ENCODE measurements at regions not wholly inside any gene's neighbourhood (a gene's known extent, or its start where the extent isn't known, plus 50 kb on each side); places are given as distances from the start of the nearest gene placed in this dataset.

DNA sequence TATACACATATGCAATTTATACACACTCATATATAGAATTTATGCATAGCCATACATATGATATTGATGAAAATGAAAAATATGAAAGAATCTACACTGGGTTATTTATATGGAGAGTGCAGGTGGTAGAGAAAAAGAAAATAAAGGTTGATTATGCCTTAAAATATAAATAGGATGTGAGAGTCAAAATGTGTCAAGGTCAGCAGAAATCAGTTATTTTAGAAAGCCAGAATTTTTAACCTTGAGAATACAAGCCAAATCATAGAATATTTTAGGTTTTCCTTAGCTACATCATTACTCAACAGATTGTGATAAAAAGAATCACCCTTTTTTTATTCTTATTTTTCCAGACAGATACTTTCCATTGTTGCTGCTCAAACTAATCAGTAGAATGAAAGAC lies 146.2 kb downstream of the SLC6A15 start:
- Histone ChIP-seq H3K27me3 (ENCODE audit: control insufficient read depth, insufficient read depth, low read length) (no peaks in the 10 kb centered on the region), H3K9me3 (ENCODE audit: control insufficient read depth in 2 of 3, insufficient read depth in 1 of 3, low read length in 3 of 3) (no peaks in the 10 kb centered on the region), H3K4me3 (ENCODE audit: low read length in 3 of 3) (no peak overlapping the region), H3K4me1 (ENCODE audit: control insufficient read depth in 2 of 3, insufficient read depth in 2 of 3, low read depth in 1 of 3, low read length in 3 of 3) (no peaks in the 10 kb centered on the region), H3K36me3 (ENCODE audit: control insufficient read depth in 2 of 3, insufficient read depth in 3 of 3, low read length in 3 of 3) (no peaks in the 10 kb centered on the region), H3K27ac (ENCODE audit: low read depth in 2 of 2, low read length in 2 of 2) (no peak overlapping the region), H3K9ac (ENCODE audit: low read length in 3 of 3) (no peak overlapping the region)
- intact Hi-C loops (cut with DNase I), result no loop called here
- DNase-seq, result no peak
- TF ChIP-seq, protein P1, sequence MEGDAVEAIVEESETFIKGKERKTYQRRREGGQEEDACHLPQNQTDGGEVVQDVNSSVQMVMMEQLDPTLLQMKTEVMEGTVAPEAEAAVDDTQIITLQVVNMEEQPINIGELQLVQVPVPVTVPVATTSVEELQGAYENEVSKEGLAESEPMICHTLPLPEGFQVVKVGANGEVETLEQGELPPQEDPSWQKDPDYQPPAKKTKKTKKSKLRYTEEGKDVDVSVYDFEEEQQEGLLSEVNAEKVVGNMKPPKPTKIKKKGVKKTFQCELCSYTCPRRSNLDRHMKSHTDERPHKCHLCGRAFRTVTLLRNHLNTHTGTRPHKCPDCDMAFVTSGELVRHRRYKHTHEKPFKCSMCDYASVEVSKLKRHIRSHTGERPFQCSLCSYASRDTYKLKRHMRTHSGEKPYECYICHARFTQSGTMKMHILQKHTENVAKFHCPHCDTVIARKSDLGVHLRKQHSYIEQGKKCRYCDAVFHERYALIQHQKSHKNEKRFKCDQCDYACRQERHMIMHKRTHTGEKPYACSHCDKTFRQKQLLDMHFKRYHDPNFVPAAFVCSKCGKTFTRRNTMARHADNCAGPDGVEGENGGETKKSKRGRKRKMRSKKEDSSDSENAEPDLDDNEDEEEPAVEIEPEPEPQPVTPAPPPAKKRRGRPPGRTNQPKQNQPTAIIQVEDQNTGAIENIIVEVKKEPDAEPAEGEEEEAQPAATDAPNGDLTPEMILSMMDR (IDR thresholded peaks at IDR 0.05; ENCODE audit: borderline replicate concordance, extremely low read depth, insufficient read depth), result no peak
- no peak for FAIRE-seq

DNA sequence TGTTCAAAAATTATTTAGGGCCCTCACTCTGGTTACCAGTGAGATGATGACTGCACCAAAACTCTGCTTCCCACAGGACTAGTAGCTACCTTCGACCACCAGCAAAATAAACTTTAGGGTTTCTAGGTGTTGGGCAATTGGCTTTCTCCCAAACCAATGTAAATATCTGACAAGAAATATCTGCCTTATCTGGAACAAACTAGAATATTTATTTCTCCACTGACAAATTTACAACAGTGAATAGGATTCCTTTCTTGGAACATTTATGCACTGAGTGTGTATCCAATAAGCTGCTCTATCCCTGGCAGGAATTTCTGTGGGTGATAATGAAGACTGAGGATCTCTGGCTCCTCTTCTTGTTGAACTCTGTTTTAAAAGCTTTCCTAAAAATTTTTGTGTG lies 148.6 kb downstream of the SLC6A15 start:
- no peak for DNase-seq
- TF ChIP-seq, protein P1 (IDR thresholded peaks at IDR 0.05; ENCODE audit: borderline replicate concordance, extremely low read depth, insufficient read depth), result no peak

DNA sequence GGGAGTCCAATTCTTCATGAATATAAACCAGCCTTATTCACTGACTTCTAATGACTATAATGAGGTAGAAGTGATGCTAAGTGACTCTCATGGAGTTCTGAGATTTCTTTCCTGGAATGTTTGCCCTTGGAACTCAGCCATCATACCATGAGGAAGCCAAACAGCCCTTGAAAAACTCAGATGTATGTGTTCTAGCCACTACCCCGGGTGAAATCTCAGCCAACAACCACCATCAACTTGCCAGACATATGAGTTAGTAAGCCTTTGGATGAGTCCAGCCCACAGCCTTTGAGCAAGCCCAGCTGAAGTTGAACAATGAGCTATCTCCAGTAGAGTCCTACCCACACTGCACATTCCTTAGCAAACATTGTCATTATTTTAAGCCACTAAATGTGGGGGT lies 149.5 kb downstream of the SLC6A15 start:
- Histone ChIP-seq H3K9ac (ENCODE audit: low read length in 3 of 3) (no peak overlapping the region), H3K27me3 (ENCODE audit: control insufficient read depth, insufficient read depth, low read length) (no peaks in the 10 kb centered on the region), H3K4me1 (ENCODE audit: control insufficient read depth in 2 of 3, insufficient read depth in 2 of 3, low read depth in 1 of 3, low read length in 3 of 3) (no peaks in the 10 kb centered on the region), H3K9me3 (ENCODE audit: control insufficient read depth in 2 of 3, insufficient read depth in 1 of 3, low read length in 3 of 3) (no peaks in the 10 kb centered on the region), H3K36me3 (ENCODE audit: control insufficient read depth in 2 of 3, insufficient read depth in 3 of 3, low read length in 3 of 3) (no peaks in the 10 kb centered on the region), H3K27ac (ENCODE audit: low read depth in 2 of 2, low read length in 2 of 2) (no peak overlapping the region), H3K4me3 (ENCODE audit: low read length in 3 of 3) (no peak overlapping the region)
- TF ChIP-seq, protein P1 (IDR thresholded peaks at IDR 0.05; ENCODE audit: borderline replicate concordance, extremely low read depth, insufficient read depth), result no peak
- intact Hi-C loops (cut with DNase I), result no loop called here
- FAIRE-seq (no peak), DNase-seq (peak in 1 of 5 donors; percentile 4)

More for the DNA sequence above, 148.6 kb downstream of the SLC6A15 start:
- no peaks in the 10 kb centered on the region for H3K36me3 ChIP-seq (ENCODE audit: control insufficient read depth in 2 of 3, insufficient read depth in 3 of 3, low read length in 3 of 3)
- no peak for FAIRE-seq
- intact Hi-C loops (cut with DNase I), result no loop called here
- H3K4me3 ChIP-seq (ENCODE audit: low read length in 3 of 3), result no peak overlapping the region
- H3K9me3 ChIP-seq (ENCODE audit: control insufficient read depth in 2 of 3, insufficient read depth in 1 of 3, low read length in 3 of 3), result no peaks in the 10 kb centered on the region
- H3K9ac ChIP-seq (ENCODE audit: low read length in 3 of 3), result no peak overlapping the region
- no peaks in the 10 kb centered on the region for H3K27me3 ChIP-seq (ENCODE audit: control insufficient read depth, insufficient read depth, low read length)
- no peak overlapping the region for H3K27ac ChIP-seq (ENCODE audit: low read depth in 2 of 2, low read length in 2 of 2)
- H3K4me1 ChIP-seq (ENCODE audit: control insufficient read depth in 2 of 3, insufficient read depth in 2 of 3, low read depth in 1 of 3, low read length in 3 of 3), result no peaks in the 10 kb centered on the region
